HG03571 (cell line): ENCODE measurements at regions not wholly inside any gene's neighbourhood (a gene's known extent, or its start where the extent isn't known, plus 50 kb on each side); places are given as distances from the start of the nearest gene placed in this dataset.
"Not testable (repeated sequence)": the region's sequence is repeated elsewhere in the genome, so short reads cannot be mapped to it uniquely, and the experiment has no call there.

Experiments used
- ATAC-seq: cut with Tn5 transposase; IDR thresholded peaks from one replicate; pipeline ENCODE4 v1.9.1; 2021; ENCODE audit not compliant: unreplicated experiment

DNA sequence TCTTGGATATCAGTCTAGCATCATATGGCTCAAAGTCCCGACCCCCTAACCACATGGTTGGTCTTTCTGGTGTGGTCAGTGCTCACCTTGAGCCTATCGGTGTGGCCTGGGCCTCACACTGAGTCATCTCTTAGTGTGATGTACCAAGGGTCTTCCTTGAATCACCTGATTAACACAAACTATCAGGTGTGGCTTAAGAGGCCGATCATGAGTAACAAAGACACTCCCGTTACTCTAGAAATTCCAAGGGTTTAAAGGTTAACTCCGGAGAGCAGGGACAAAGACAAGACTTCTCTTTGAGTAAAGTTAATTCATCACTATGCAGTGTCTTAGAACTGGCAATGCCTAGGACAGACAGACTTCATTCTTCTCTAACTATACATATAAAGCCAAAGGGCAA lies 52.3 kb upstream of the ARMC3 start:
- ATAC-seq: no peak

DNA sequence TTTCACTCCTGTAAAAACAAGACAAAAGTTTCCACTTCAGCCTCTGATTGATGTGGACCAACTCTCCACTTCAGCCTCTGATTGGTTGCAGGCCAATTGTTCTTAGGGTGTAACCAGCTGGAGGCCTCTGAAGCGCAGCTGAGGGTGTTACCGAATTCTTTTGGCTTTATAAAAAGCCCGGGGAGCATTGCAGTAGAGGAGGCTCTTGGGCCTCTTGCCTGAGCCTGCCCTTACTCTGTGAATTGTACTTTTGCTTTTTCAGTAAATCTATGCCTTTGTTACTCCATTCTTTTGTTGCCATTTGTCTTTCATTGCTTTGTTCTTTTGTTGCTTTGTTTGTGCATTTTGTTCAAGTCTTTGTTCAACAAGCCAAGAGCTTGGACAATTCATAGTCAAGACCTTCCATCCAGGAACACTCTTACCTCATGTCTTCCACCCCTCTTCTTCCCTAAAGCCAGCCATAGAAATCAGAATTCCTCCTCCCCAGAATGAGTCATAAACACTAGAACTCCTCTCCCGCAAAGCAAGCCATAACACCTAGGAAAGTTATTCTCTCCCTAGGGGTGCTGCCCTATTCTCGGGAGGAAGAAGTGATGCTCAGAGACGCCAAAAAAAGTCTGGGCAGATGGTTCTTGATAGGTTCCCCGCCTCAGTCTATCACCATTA lies 53.5 kb upstream of the ARMC3 start:
- ATAC-seq: no peak

DNA sequence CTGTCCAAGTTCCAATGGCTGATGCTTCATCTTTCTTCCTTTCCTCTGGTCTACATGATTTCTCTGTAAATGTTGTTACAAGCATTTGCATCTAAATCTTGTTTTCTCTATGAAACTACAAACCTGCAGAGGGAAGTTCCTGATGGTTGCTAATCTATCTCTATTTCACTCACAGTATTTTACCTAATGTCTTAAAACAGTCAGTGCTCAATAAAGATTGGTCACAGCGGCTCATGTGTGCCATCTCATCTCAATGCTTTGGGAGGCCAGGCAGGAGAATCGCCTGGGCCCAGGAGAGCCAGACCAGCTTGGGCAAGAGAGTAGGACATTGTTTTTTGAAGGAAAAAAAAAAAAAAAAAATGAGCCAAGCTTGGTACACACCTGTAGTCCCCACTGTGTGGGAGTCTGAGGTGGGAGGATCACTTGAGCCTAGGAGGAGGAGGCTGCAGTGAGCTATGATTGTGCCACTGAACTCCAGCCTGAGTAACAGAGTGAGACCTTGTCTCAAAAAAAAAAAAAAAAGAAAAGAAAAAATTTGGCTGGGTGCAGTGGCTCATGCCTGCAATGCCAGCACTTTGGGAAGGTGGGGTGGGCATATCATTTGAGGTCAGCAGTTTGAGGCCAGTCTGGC lies 71.3 kb upstream of the ARMC3 start:
- ATAC-seq: no peak

GRCh38 chr10:22854935-22855421 lies 72.9 kb upstream of the ARMC3 start:
- ATAC-seq: no peak

- ATAC-seq: no peak
Measured at GRCh38 chr10:22853906-22854447, 73.9 kb upstream of the ARMC3 start.

- no peak for ATAC-seq
Measured at GRCh38 chr10:22852712-22853353, 75.0 kb upstream of the ARMC3 start.

DNA sequence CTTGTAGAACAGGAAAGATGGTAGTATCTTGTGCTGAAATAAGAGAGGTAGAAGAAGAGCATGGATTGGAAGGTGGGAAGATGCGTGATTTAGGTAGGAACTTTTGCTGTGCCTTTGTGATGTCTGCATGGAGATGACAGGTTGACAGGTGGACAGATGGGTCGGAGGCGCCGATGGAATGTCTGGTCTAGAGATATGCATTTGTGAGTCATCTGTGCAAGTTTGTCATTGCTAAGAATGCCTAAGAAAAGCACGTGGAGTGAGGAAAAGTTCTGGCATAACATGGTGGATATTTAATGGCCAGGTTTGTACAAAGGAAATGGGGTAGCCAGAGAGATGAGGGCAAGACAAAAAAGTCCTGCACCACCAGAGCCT lies 76.0 kb upstream of the ARMC3 start:
- ATAC-seq: no peak

GRCh38 chr10:22850541-22850940 lies 77.3 kb upstream of the ARMC3 start:
- ATAC-seq: no peak

DNA sequence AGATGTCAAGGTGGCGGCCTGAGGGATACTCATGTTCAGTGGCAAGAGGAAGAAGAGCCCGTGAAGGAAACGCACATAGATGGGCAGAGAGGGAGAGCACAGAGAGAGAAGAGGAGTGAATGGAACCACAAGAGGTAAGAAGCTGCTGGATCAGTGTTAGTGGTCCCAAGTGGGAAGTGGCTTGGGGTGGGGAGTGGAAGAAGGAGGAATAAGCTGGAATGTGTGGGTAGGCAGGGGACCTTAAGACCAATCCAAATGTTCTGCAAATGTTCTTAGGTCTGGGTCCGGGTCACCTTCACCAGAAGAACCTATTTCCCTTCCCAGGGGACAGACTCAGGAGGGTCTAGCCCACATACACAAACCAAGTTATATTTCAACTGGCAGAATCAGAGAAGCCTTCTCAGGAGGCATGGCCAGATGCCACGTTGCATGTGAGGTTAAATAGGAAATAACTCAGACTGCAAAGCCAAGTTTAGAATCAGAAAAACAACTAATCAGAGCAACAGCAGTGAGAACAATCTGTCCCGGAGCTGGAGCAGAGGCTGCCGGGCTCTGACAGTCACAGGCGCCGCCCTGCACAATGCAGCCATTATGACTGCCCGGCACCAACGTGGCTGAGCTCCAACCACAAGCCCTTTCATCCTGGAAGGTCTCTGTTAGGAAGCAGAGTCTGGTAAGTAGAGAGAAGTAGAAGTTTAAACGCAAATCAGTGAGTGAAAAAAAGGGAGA lies 78.6 kb upstream of the ARMC3 start:
- no peak for ATAC-seq

DNA sequence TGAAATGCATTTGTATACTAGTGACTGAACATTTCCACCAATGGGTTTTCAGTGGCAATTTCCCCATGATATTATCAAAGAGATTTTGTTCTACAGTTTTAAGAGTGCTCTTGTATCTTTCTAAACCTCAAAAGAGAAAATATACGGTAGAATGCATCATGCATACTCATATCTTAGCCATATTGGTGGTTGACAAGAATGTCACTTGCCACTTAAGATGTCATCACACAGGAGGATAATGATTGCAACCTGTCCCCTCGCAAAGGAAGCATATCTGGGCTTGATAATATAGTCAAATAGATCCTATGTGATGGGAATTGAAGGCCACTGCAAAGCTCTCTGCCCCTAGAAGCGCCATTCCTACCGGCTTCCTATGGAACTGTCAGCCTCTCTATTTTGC lies 79.3 kb upstream of the ARMC3 start:
- ATAC-seq: no peak

- ATAC-seq: no peak
Measured at GRCh38 chr10:22846294-22846693, 81.6 kb upstream of the ARMC3 start.

DNA sequence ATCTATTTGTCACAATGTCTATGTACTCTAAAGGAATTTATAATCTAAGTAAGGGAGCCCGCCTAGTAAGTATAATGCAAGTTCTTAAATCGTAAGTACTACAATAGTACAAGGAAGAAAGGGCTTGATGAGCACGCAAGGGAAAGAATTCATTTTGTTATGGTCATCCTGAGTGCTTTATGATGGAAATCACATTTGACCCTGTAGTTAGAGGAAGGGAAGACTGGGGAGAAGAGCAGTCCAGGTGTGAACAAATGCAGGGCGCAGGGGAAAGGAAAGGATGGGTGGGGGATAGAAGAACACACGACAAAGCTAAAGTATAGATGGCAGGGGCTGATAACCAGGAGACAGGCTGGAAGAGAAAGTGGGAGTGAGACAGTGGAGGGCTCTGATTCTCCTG lies 88.2 kb upstream of the ARMC3 start:
- ATAC-seq: no peak

GRCh38 chr10:22837771-22838170 lies 90.1 kb upstream of the ARMC3 start:
- ATAC-seq: no peak

DNA sequence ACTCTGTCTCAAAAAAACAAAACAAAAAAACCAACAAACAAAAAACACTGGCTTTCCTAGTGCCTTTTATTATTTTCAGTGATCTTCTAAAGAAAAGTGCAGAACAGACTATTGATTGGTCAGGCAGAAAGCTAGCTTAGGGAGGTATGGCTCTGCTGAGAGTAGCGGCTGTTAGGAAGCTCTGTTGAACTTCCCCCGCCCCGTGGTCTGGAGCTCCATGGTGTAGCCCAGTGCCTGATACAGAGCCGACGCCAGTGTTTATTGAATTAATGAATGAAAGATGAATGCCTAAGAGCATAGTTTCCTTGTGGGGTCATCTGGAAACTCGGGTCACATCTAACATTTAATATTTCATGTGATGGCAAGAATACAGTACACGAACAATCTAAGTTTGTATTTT lies 90.5 kb upstream of the ARMC3 start:
- ATAC-seq: no peak

DNA sequence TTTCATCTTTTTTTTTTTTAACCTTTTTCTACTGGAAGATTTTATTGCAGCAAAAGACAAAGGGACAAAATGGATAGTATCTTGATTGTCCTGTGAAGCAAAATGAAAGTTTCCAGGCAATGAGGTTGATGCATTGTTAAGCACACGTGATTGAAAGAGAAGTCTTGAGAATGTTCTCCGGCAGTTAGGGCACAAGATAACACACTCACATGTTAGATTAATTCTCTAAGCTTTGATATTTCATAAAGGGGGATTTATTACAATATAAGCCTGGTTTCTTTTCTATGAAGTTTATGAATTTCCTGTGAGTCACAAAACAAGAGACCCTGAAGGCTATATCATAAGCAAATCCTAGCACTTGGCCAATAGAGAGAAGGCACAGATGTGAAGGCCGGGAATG lies 93.4 kb upstream of the ARMC3 start:
- no peak for ATAC-seq

GRCh38 chr10:22833781-22834180 lies 94.1 kb upstream of the ARMC3 start:
- no peak for ATAC-seq

- no peak for ATAC-seq
Measured at GRCh38 chr10:22833353-22833752, 94.5 kb upstream of the ARMC3 start.

- no peak for ATAC-seq
Measured at GRCh38 chr10:22832851-22833250, 95.0 kb upstream of the ARMC3 start.

GRCh38 chr10:22832066-22832602 lies 95.7 kb upstream of the ARMC3 start:
- ATAC-seq: no peak

- ATAC-seq: no peak
Measured at GRCh38 chr10:22831586-22831985, 96.3 kb upstream of the ARMC3 start.

DNA sequence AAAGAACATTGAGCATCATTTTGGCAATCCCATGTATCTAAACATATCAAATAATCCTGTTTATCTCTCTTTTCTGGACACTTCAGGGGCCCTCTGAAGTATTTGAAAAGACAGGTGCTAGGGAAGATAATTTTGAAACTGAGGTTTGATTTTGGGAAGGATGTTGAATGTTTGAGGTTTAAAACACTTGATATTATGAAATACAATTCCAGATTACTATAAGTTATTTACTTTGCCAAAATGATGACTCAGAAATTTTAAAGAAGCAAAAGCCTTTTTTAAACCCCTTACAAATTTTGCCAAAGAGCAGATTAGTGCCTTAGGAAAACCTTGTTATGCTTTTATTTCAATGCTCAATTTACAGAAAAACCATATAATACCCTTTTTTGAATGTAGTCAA lies 99.1 kb upstream of the ARMC3 start:
- not testable (repeated sequence) for ATAC-seq
